Mucosa of stomach (tissue), 1 donor: ENCODE measurements at regions not wholly inside any gene's neighbourhood (a gene's known extent, or its start where the extent isn't known, plus 50 kb on each side); places are given as distances from the start of the nearest gene placed in this dataset.
"Not testable (repeated sequence)": the region's sequence is repeated elsewhere in the genome, so short reads cannot be mapped to it uniquely, and the experiment has no call there.

ENCODE experiments used
- H3K27me3 ChIP-seq: one replicate; pipeline ENCODE4 v1.7.0; 2013; ENCODE audit warnings: mild to moderate bottlenecking, low read length; ENCODE audit not compliant: control insufficient read depth, insufficient read depth
- H3K36me3 ChIP-seq: one replicate; pipeline ENCODE4 v1.7.0; 2013; ENCODE audit warnings: low read length; ENCODE audit not compliant: control insufficient read depth, insufficient read depth
- H3K4me1 ChIP-seq: one replicate; pipeline ENCODE4 v1.7.0; 2013; ENCODE audit warnings: mild to moderate bottlenecking, low read length; ENCODE audit not compliant: control insufficient read depth, insufficient read depth
- H3K4me3 ChIP-seq: one replicate; pipeline ENCODE4 v1.7.0; 2013; ENCODE audit warnings: low read length
- H3K9ac ChIP-seq: one replicate; pipeline ENCODE4 v1.7.0; 2013; ENCODE audit warnings: mild to moderate bottlenecking, low read length, moderate library complexity
- H3K9me3 ChIP-seq: one replicate; pipeline ENCODE4 v1.7.0; 2013; ENCODE audit warnings: mild to moderate bottlenecking, low read length, moderate library complexity; ENCODE audit not compliant: control insufficient read depth
- donor health status: Pancreatic carcinoma.

GRCh38 chr5:38686658-38687057, 130.2 kb upstream of the LIFR start:
- H3K4me1 ChIP-seq: no peaks in the 10 kb centered on the region
- H3K9ac ChIP-seq: no peak overlapping the region
- H3K27me3 ChIP-seq: no peaks in the 10 kb centered on the region
- no peaks in the 10 kb centered on the region for H3K9me3 ChIP-seq
- no peaks in the 10 kb centered on the region for H3K36me3 ChIP-seq
- no peak overlapping the region for H3K4me3 ChIP-seq

- Histone ChIP-seq H3K4me3 (no peak overlapping the region), H3K27me3 (no peaks in the 10 kb centered on the region), H3K9me3 (no peaks in the 10 kb centered on the region), H3K9ac (no peak overlapping the region), H3K4me1 (no peaks in the 10 kb centered on the region), H3K36me3 (no peaks in the 10 kb centered on the region)
Observed at GRCh38 chr5:38692346-38692745, 135.9 kb upstream of the LIFR start.

- Histone ChIP-seq H3K9ac (no peak overlapping the region), H3K27me3 (no peaks in the 10 kb centered on the region), H3K4me3 (no peak overlapping the region), H3K4me1 (no peaks in the 10 kb centered on the region), H3K9me3 (no peaks in the 10 kb centered on the region), H3K36me3 (no peaks in the 10 kb centered on the region)
Observed at GRCh38 chr5:38692781-38693527, 136.5 kb upstream of the LIFR start.

DNA sequence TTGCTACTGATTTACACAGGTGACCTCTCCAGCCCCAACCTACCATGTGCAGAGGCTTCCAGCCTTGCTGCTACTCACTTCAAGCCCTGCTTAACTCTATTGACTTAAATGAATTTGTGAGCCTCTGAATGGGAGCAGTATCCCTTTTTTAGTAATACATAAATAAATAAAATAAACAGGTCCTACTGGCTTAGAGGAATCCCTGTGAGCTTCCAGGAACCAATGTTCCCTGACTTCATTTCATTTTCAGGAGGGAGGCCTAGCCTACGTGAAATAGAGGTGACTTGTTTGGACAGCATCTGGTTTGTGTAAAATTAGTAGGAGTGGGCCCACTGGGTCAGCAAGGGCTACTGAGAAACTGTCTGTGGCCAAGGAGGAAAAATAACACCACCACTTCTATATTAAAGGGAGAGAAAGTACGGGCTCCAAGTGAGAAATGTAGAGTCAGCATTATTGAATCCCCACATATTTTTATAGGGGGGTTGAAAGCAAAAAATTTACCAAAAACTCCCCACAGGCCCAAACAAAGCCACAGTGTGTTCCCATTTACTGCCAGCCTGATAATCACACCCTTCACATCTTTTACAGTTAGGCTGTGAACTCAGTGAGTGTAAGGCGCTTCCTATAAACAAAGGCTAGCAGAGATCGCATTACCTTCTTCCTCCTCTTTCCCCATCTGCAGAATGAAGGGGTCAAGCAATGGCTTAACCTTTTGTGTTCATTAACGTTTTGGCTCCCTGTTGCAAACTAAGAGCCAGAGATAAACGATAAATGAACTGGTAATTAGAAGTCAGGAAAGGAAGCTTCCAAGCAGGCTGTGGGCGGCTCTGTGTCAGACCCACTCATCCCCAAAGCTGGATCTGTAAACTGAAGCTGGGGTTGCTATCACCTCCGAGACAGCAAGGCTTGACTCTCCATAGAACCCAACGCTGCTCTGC, 138.8 kb upstream of the LIFR start:
- Histone ChIP-seq H3K27me3 (no peaks in the 10 kb centered on the region), H3K4me3 (no peak overlapping the region)

DNA sequence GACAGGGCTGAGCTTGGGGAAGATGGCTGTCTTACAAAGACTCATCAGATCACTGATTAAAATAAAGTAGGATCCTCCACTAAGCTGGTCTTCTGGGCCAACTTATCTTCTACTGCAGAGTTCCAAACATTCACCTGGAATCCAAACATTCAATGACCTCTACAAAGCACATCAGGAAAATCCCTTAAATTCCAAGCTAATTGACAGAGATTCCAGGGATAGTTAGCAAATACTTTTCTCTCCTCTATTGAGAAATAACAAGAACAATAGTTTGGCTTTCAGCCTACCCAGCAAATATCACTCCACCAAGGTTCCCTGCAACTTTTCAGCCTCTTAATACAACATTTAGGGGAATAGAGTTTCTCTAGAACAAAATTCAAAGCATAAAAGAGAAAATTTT, 140.6 kb upstream of the LIFR start:
- H3K9me3 ChIP-seq: no peaks in the 10 kb centered on the region
- no peaks in the 10 kb centered on the region for H3K4me1 ChIP-seq
- H3K9ac ChIP-seq: no peak overlapping the region
- no peaks in the 10 kb centered on the region for H3K36me3 ChIP-seq
- no peaks in the 10 kb centered on the region for H3K27me3 ChIP-seq
- no peak overlapping the region for H3K4me3 ChIP-seq

More for the DNA sequence above, 138.8 kb upstream of the LIFR start:
- H3K4me1 ChIP-seq: no peaks in the 10 kb centered on the region
- H3K9me3 ChIP-seq: no peaks in the 10 kb centered on the region
- H3K9ac ChIP-seq: no peak overlapping the region
- H3K36me3 ChIP-seq: no peaks in the 10 kb centered on the region

- H3K9ac ChIP-seq, H3K4me3 ChIP-seq, H3K36me3 ChIP-seq, H3K4me1 ChIP-seq, H3K9me3 ChIP-seq, H3K27me3 ChIP-seq: not testable (repeated sequence)
Observed at GRCh38 chr5:38705529-38705928, 140.3 kb upstream of the OSMR start.

GRCh38 chr5:38706376-38706775, 139.4 kb upstream of the OSMR start:
- H3K9me3 ChIP-seq: no peaks in the 10 kb centered on the region
- H3K4me3 ChIP-seq: no peak overlapping the region
- H3K9ac ChIP-seq: no peak overlapping the region
- no peaks in the 10 kb centered on the region for H3K27me3 ChIP-seq
- no peaks in the 10 kb centered on the region for H3K4me1 ChIP-seq
- no peaks in the 10 kb centered on the region for H3K36me3 ChIP-seq

DNA sequence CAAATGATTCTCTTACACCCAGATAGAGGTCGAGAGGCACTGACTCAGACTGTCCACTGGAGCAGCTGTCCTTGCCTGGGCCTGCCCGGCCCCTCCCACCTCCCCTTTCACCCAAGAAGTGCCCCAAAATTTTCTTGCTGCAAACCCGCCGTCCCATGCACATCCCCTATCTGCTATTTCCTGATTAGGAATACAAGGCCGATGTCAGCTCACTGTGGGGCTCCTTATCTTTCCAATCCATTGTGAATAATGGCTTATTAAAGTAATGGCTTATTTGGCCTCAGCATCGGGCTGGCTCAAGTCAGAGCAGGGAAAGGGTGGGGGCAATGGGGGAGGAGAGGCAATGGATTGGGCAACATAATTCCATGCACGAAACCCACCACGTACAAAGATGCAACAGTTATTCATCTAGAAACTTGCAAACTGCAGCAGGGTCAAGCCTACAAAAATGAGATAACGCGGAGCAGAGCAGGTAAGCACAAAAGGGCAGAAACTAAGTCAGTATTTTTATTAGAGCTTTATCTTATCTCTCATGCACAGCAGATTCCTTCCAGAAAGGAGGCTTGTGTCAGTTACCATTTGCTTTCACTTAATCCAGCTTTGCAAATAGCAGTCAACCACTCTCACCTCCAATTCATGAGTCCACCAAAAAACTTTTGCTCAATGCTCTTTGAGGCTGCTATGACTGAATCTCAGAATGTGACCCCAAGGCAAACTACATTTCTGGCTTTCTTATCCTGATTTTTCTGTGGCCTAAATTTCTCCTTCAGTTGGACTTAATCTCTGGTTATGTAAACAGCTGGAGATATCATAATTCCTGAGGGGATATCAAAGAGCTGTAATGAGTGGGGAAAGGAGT, 138.2 kb upstream of the OSMR start:
- no peaks in the 10 kb centered on the region for H3K27me3 ChIP-seq
- H3K4me1 ChIP-seq: no peaks in the 10 kb centered on the region
- H3K4me3 ChIP-seq: no peak overlapping the region
- no peaks in the 10 kb centered on the region for H3K9me3 ChIP-seq
- H3K36me3 ChIP-seq: no peaks in the 10 kb centered on the region
- no peak overlapping the region for H3K9ac ChIP-seq

DNA sequence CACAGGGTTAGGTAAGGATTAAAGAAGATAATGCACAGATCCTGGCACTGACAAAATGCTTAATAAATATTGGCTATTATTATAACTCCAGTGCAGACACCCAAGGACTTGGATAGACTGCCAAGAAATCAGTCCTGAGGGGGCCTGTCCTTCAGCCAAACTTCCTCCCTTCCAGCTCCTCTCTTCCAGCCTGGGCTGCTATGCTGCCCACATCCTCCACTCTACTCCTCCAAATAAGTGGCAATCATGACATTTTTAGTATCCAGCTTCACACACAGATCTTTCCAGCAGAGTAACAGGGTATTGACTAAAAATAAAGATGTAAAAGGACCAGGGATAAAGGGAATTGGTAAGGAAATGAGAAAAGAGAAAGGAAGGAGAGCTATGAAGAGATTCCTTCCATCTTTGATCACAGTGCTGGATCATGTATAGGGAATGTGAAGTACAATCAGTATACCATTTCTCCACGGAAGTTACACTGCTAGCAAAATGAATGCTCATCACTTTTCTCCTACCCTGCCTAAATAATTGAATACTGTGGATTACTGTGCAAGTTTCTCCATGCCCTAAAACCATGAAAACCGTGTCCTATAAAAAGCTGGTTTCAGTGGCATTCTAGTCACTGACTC, 136.0 kb upstream of the OSMR start:
- Histone ChIP-seq H3K36me3 (no peaks in the 10 kb centered on the region), H3K9ac (no peak overlapping the region), H3K27me3 (no peaks in the 10 kb centered on the region), H3K4me1 (no peaks in the 10 kb centered on the region), H3K4me3 (no peak overlapping the region), H3K9me3 (no peaks in the 10 kb centered on the region)

DNA sequence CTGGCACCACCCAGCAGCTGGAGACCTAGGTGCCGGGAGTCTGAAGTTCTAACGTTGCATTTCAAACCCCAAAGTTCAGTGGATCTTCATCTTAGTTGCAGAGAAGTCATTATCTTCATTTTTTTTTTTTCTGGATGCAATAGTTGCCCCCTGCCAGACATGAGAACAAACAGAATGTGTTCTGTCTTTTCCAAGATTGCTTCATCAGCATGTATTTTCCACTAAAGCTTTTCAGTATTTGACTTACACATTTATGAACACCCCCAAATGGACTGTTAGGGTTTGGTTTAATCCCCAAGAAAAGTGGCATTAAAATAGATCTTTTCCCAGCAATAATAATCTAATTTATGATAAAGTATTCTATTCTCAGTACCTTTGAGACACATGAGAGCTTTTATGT, 135.2 kb upstream of the OSMR start:
- Histone ChIP-seq H3K9ac (no peak overlapping the region), H3K4me1 (no peaks in the 10 kb centered on the region), H3K9me3 (no peaks in the 10 kb centered on the region), H3K4me3 (no peak overlapping the region), H3K27me3 (no peaks in the 10 kb centered on the region), H3K36me3 (no peaks in the 10 kb centered on the region)

GRCh38 chr5:38712391-38712790, 133.4 kb upstream of the OSMR start:
- no peaks in the 10 kb centered on the region for H3K36me3 ChIP-seq

More at GRCh38 chr5:38712391-38712790, 133.4 kb upstream of the OSMR start:
- no peak overlapping the region for H3K9ac ChIP-seq
- no peak overlapping the region for H3K4me3 ChIP-seq
- H3K27me3 ChIP-seq: no peaks in the 10 kb centered on the region
- H3K9me3 ChIP-seq: no peaks in the 10 kb centered on the region
- no peaks in the 10 kb centered on the region for H3K4me1 ChIP-seq
